Psoas muscle (tissue), 7 donors: ENCODE measurements at regions not wholly inside any gene's neighbourhood (a gene's known extent, or its start where the extent isn't known, plus 50 kb on each side); places are given as distances from the start of the nearest gene placed in this dataset.

Experiments used
- ATAC-seq, 4 donors: fragments of 200-7000 bp; cut with Tn5 transposase; one replicate each; pipeline ENCODE4 v1.9.1; 2020; ENCODE audit warnings: moderate library complexity in 3 of 4, mild to moderate bottlenecking in 2 of 4
- DNase-seq, 2 donors: peaks; one replicate each; pipeline ENCODE4 v3.0.0-alpha.2; 2020
- H3K27ac ChIP-seq: fragments of 200-600 bp; one replicate; pipeline ENCODE4 v1.8.0; 2022
- H3K27me3 ChIP-seq, 3 donors: fragments of 200-600 bp in 1 of 3; one replicate each; pipeline versions ENCODE4 v1.6.1 to v1.8.0; 2013 to 2022; ENCODE audit warnings: low read length in 2 of 3, mild to moderate bottlenecking in 2 of 3, moderate library complexity in 1 of 3; ENCODE audit not compliant: insufficient read depth in 3 of 3
- H3K36me3 ChIP-seq, 2 donors: fragments of 200-600 bp in 1 of 2; one replicate each; pipeline versions ENCODE4 v1.6.1 to v1.8.0; 2013 to 2022; ENCODE audit warnings: low read depth in 1 of 2, mild to moderate bottlenecking in 1 of 2, moderate library complexity in 1 of 2; ENCODE audit not compliant: insufficient read depth in 1 of 2
- H3K4me1 ChIP-seq: fragments of 200-600 bp; one replicate; pipeline ENCODE4 v1.8.0; 2022
- H3K4me3 ChIP-seq: fragments of 200-600 bp; one replicate; pipeline ENCODE4 v1.8.0; 2022; ENCODE audit warnings: mild to moderate bottlenecking
- H3K9me3 ChIP-seq: fragments of 200-600 bp; one replicate; pipeline ENCODE4 v1.8.0; 2022
- WGBS, 3 donors: extraction: QIAGEN DNeasy Blood & Tissue Kit; methylation state at CpG; one replicate each; pipeline versions ENCODE4 v1.1.6 to v1.1.7; 2013; 5-methylcytosine and 5-hydroxymethylcytosine counted together
- intact Hi-C, 2 donors: fragments of 100-400 bp; cut with DNase I; formaldehyde crosslinking; loops; one replicate each; pipeline versions ENCODE4 v1.11.0 to v1.14.2; 2022
- TF ChIP-seq, protein P1 (sequence below): fragments of 200-600 bp; IDR thresholded peaks from one replicate; pipeline ENCODE4 v1.8.0; 2022; ENCODE audit warnings: antibody characterized with exemption
- donor health status: healthy with polysubstance abuse.
- donor health status: DM: no; HTN: no; CAD: no; lungs with moderate emphysema.
- donor health status: Bipolar disorder and iron deficiency.
- donor health status: healthy.
- donor health status: DM: yes; HTN: yes; CAD: no.
- donor health status: DM: no; HTN: no; CAD: no.
- donor health status: DM: yes; HTN: yes; CAD: no.

GRCh38 chr12:18953505-18953904 lies 176.0 kb upstream of the PLEKHA5 start:
- TF ChIP-seq, protein P1, sequence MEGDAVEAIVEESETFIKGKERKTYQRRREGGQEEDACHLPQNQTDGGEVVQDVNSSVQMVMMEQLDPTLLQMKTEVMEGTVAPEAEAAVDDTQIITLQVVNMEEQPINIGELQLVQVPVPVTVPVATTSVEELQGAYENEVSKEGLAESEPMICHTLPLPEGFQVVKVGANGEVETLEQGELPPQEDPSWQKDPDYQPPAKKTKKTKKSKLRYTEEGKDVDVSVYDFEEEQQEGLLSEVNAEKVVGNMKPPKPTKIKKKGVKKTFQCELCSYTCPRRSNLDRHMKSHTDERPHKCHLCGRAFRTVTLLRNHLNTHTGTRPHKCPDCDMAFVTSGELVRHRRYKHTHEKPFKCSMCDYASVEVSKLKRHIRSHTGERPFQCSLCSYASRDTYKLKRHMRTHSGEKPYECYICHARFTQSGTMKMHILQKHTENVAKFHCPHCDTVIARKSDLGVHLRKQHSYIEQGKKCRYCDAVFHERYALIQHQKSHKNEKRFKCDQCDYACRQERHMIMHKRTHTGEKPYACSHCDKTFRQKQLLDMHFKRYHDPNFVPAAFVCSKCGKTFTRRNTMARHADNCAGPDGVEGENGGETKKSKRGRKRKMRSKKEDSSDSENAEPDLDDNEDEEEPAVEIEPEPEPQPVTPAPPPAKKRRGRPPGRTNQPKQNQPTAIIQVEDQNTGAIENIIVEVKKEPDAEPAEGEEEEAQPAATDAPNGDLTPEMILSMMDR = no peak
- intact Hi-C loops = no loop called here
- no peak for DNase-seq
- no peak overlapping the region for H3K4me3 ChIP-seq
- no peak for ATAC-seq
- H3K27ac ChIP-seq = no peak overlapping the region
- no peaks in the 10 kb centered on the region for H3K27me3 ChIP-seq
- H3K4me1 ChIP-seq = no peaks in the 10 kb centered on the region
- H3K9me3 ChIP-seq = no peaks in the 10 kb centered on the region
- 21 to 42% (median 24%) methylated on average over 1 of the region's 1 CpG for WGBS, 3 donors
- H3K36me3 ChIP-seq = no peaks in the 10 kb centered on the region

DNA sequence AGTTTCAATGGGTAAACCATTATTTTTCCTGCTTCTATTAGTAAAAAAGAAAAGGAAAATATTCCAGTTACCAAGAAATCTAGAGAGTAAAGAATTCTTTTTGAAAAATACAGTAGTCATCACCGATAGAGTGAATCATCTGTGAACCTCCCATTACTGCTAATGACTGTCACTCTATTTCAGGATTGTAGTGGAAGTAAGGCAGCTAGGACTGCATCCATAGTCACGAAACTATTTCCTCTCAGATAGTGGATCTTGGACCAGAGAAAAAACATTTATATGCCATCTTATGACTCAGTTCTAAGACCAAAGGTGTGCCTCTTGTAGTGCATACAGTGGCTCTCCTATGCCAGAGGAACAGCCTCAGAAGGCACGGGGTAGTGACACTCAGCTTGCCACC lies 173.9 kb upstream of the PLEKHA5 start:
- Histone ChIP-seq H3K4me1 (no peaks in the 10 kb centered on the region), H3K4me3 (no peak overlapping the region), H3K9me3 (no peaks in the 10 kb centered on the region), H3K27ac (no peak overlapping the region), H3K36me3 (no peaks in the 10 kb centered on the region), H3K27me3 (no peaks in the 10 kb centered on the region)
- TF ChIP-seq, protein P1 = no peak
- no peak for ATAC-seq
- intact Hi-C loops = no loop called here
- DNase-seq = no peak
- WGBS, 3 donors = 78 to 80% (median 78%) methylated on average over 3 of the region's 3 CpGs

- TF ChIP-seq, protein P1 = no peak
- no peaks in the 10 kb centered on the region for H3K9me3 ChIP-seq
- 65 to 73% (median 69%) methylated on average over 2 of the region's 2 CpGs for WGBS, 3 donors
- no peaks in the 10 kb centered on the region for H3K4me1 ChIP-seq
- intact Hi-C loops = no loop called here
- no peak for ATAC-seq
- H3K27me3 ChIP-seq = no peaks in the 10 kb centered on the region
- DNase-seq = no peak
- no peak overlapping the region for H3K27ac ChIP-seq
- no peak overlapping the region for H3K4me3 ChIP-seq
- H3K36me3 ChIP-seq = no peaks in the 10 kb centered on the region
These were observed 164.3 kb upstream of the PLEKHA5 start for GRCh38 chr12:18965203-18965602.

GRCh38 chr12:18966954-18967353 lies 162.6 kb upstream of the PLEKHA5 start:
- H3K36me3 ChIP-seq = no peaks in the 10 kb centered on the region
- H3K27me3 ChIP-seq = no peaks in the 10 kb centered on the region
- no peak overlapping the region for H3K27ac ChIP-seq
- TF ChIP-seq, protein P1 = no peak
- no peak for DNase-seq
- no peak for ATAC-seq
- H3K4me3 ChIP-seq = no peak overlapping the region
- intact Hi-C loops = no loop called here
- H3K9me3 ChIP-seq = no peaks in the 10 kb centered on the region
- 89 to 95% (median 93%) methylated on average over 3 of the region's 3 CpGs for WGBS, 3 donors
- no peaks in the 10 kb centered on the region for H3K4me1 ChIP-seq

GRCh38 chr12:18967814-18968213 lies 161.7 kb upstream of the PLEKHA5 start:
- WGBS, 3 donors = 61 to 66% (median 65%) methylated on average over 3 of the region's 3 CpGs
- Histone ChIP-seq H3K9me3 (no peaks in the 10 kb centered on the region), H3K27me3 (no peaks in the 10 kb centered on the region), H3K36me3 (no peaks in the 10 kb centered on the region), H3K27ac (no peak overlapping the region), H3K4me3 (no peak overlapping the region), H3K4me1 (no peaks in the 10 kb centered on the region)
- DNase-seq = no peak
- no peak for ATAC-seq
- TF ChIP-seq, protein P1 = no peak
- intact Hi-C loops = no loop called here
